ENCODE measurements at regions not wholly inside any gene's neighbourhood (a gene's known extent, or its start where the extent isn't known, plus 50 kb on each side); places are given as distances from the start of the nearest gene placed in this dataset.

GRCh38 chr5:68371607-68372006 is 156.1 kb downstream of the PIK3R1 start:
- no peak for TF ChIP-seq ZFP3 (CRISPR knock-in tag; IDR thresholded peaks at IDR 0.05)
- TF ChIP-seq PATZ1 (CRISPR knock-in tag; IDR thresholded peaks at IDR 0.05; ENCODE audit: borderline replicate concordance), result no peak
- no peak for TF ChIP-seq ESRRG (CRISPR knock-in tag; IDR thresholded peaks at IDR 0.05)
- TF ChIP-seq TCF4 (CRISPR knock-in tag; IDR thresholded peaks at IDR 0.05; ENCODE audit: borderline replicate concordance), result no peak

Measured in SK-N-SH treated with all-trans-retinoic acid at 6 μM for 48 hours (cell line).